A673 (cell line): ENCODE measurements at regions not wholly inside any gene's neighbourhood (a gene's known extent, or its start where the extent isn't known, plus 50 kb on each side); places are given as distances from the start of the nearest gene placed in this dataset.

Experiments used
- CTCF ChIP-seq: fragments of 300-800, 200-600 bp; sonication (generic); conservative IDR thresholded peaks from 2 replicates; pipeline ENCODE4 v1.5.1; 2017; ENCODE audit warnings: low read depth, mild to moderate bottlenecking, antibody characterized with exemption, low read length, moderate library complexity, mixed read lengths
- EZH2 ChIP-seq: fragments of 200-600 bp; sonication (generic); IDR thresholded peaks from 2 replicates; pipeline ENCODE4 v1.6.1; 2017; ENCODE audit warnings: borderline replicate concordance, low read depth, mild to moderate bottlenecking, mixed read lengths, antibody characterized with exemption, low read length; ENCODE audit not compliant: poor library complexity, severe bottlenecking

DNA sequence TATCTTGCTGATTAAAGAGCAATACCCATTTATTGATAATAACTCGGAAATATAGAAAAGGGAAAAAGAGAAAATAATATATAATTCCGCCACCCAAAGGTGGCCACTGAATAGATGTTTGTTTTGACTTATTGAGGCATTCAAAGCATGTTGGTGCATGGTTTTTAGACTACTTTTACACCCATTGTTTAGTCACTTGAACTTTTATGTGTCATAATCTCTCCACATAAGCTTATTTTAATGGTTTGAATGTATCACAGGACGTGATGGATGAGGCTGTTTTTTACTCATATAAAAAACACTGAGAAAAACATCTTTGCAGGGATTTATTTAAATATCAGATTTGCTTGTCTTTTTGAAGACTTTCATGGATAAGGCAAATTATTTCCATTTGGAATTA, 120.4 kb downstream of the ACKR3 start:
- TF ChIP-seq CTCF (no peak), EZH2 (no peak)
